ENCODE measurements at regions not wholly inside any gene's neighbourhood (a gene's known extent, or its start where the extent isn't known, plus 50 kb on each side); places are given as distances from the start of the nearest gene placed in this dataset.
"Not testable (repeated sequence)": the region's sequence is repeated elsewhere in the genome, so short reads cannot be mapped to it uniquely, and the experiment has no call there.

GRCh38 chrX:77118686-77119085 lies 328.5 kb upstream of the FGF16 start:
- H3K27me3 ChIP-seq (ENCODE audit: control insufficient read depth in 5 of 5, insufficient read depth in 4 of 5, low read length in 5 of 5): peaks cover 0 to 6% (median 4%) of the 10 kb centered on the region in 5 donors
- no peaks in the 10 kb centered on the region for H3K36me3 ChIP-seq (ENCODE audit: control insufficient read depth in 5 of 5, insufficient read depth in 5 of 5, low read length in 5 of 5)
- H3K9ac ChIP-seq (ENCODE audit: low read length in 5 of 5): no peak overlapping the region
- no peak overlapping the region for H3K4me3 ChIP-seq (ENCODE audit: low read depth in 1 of 5, low read length in 5 of 5)
- peaks cover 0 to 4% (median 0%) of the 10 kb centered on the region in 5 donors for H3K9me3 ChIP-seq (ENCODE audit: control insufficient read depth in 5 of 5, low read length in 5 of 5)
- no peaks in the 10 kb centered on the region for H3K4me1 ChIP-seq (ENCODE audit: control insufficient read depth in 5 of 5, insufficient read depth in 5 of 5, low read length in 5 of 5)
- H3K27ac ChIP-seq (ENCODE audit: low read depth, low read length): no peak overlapping the region

GRCh38 chrX:77119706-77120105 lies 327.5 kb upstream of the FGF16 start:
- Histone ChIP-seq H3K9me3 (ENCODE audit: control insufficient read depth in 5 of 5, low read length in 5 of 5) (peaks cover 0 to 4% (median 0%) of the 10 kb centered on the region in 5 donors), H3K27ac (ENCODE audit: low read depth, low read length) (no peak overlapping the region), H3K9ac (ENCODE audit: low read length in 5 of 5) (no peak overlapping the region), H3K36me3 (ENCODE audit: control insufficient read depth in 5 of 5, insufficient read depth in 5 of 5, low read length in 5 of 5) (no peaks in the 10 kb centered on the region), H3K4me1 (ENCODE audit: control insufficient read depth in 5 of 5, insufficient read depth in 5 of 5, low read length in 5 of 5) (no peaks in the 10 kb centered on the region), H3K27me3 (ENCODE audit: control insufficient read depth in 5 of 5, insufficient read depth in 4 of 5, low read length in 5 of 5) (peaks cover 0 to 6% (median 4%) of the 10 kb centered on the region in 5 donors), H3K4me3 (ENCODE audit: low read depth in 1 of 5, low read length in 5 of 5) (no peak overlapping the region)

GRCh38 chrX:77123917-77124316 lies 323.3 kb upstream of the FGF16 start:
- not testable (repeated sequence) for H3K27me3 ChIP-seq (ENCODE audit: control insufficient read depth in 5 of 5, insufficient read depth in 4 of 5, low read length in 5 of 5); H3K9me3 ChIP-seq (ENCODE audit: control insufficient read depth in 5 of 5, low read length in 5 of 5); H3K36me3 ChIP-seq (ENCODE audit: control insufficient read depth in 5 of 5, insufficient read depth in 5 of 5, low read length in 5 of 5); H3K27ac ChIP-seq (ENCODE audit: low read depth, low read length); H3K9ac ChIP-seq (ENCODE audit: low read length in 5 of 5); H3K4me1 ChIP-seq (ENCODE audit: control insufficient read depth in 5 of 5, insufficient read depth in 5 of 5, low read length in 5 of 5); H3K4me3 ChIP-seq (ENCODE audit: low read depth in 1 of 5, low read length in 5 of 5)

- not testable (repeated sequence) for H3K4me1 ChIP-seq (ENCODE audit: control insufficient read depth in 5 of 5, insufficient read depth in 5 of 5, low read length in 5 of 5); H3K36me3 ChIP-seq (ENCODE audit: control insufficient read depth in 5 of 5, insufficient read depth in 5 of 5, low read length in 5 of 5); H3K9ac ChIP-seq (ENCODE audit: low read length in 5 of 5); H3K27me3 ChIP-seq (ENCODE audit: control insufficient read depth in 5 of 5, insufficient read depth in 4 of 5, low read length in 5 of 5); H3K27ac ChIP-seq (ENCODE audit: low read depth, low read length); H3K9me3 ChIP-seq (ENCODE audit: control insufficient read depth in 5 of 5, low read length in 5 of 5); H3K4me3 ChIP-seq (ENCODE audit: low read depth in 1 of 5, low read length in 5 of 5)
These were observed 319.6 kb upstream of the FGF16 start for GRCh38 chrX:77127571-77127970.

- no peaks in the 10 kb centered on the region for H3K36me3 ChIP-seq (ENCODE audit: control insufficient read depth in 5 of 5, insufficient read depth in 5 of 5, low read length in 5 of 5)
- no peaks in the 10 kb centered on the region for H3K4me1 ChIP-seq (ENCODE audit: control insufficient read depth in 5 of 5, insufficient read depth in 5 of 5, low read length in 5 of 5)
- H3K9me3 ChIP-seq (ENCODE audit: control insufficient read depth in 5 of 5, low read length in 5 of 5): peaks cover 0 to 11% (median 0%) of the 10 kb centered on the region in 5 donors
- no peak overlapping the region for H3K27ac ChIP-seq (ENCODE audit: low read depth, low read length)
- no peak overlapping the region for H3K4me3 ChIP-seq (ENCODE audit: low read depth in 1 of 5, low read length in 5 of 5)
- no peak overlapping the region for H3K9ac ChIP-seq (ENCODE audit: low read length in 5 of 5)
- H3K27me3 ChIP-seq (ENCODE audit: control insufficient read depth in 5 of 5, insufficient read depth in 4 of 5, low read length in 5 of 5): peaks cover 0 to 6% (median 4%) of the 10 kb centered on the region in 5 donors
These were observed 303.3 kb upstream of the FGF16 start for GRCh38 chrX:77143907-77144306.

- Histone ChIP-seq H3K4me3 (ENCODE audit: low read depth in 1 of 5, low read length in 5 of 5) (no peak overlapping the region), H3K9me3 (ENCODE audit: control insufficient read depth in 5 of 5, low read length in 5 of 5) (peaks cover 0 to 18% (median 3%) of the 10 kb centered on the region in 5 donors), H3K27me3 (ENCODE audit: control insufficient read depth in 5 of 5, insufficient read depth in 4 of 5, low read length in 5 of 5) (peaks cover 0 to 4% (median 0%) of the 10 kb centered on the region in 5 donors), H3K4me1 (ENCODE audit: control insufficient read depth in 5 of 5, insufficient read depth in 5 of 5, low read length in 5 of 5) (no peaks in the 10 kb centered on the region), H3K27ac (ENCODE audit: low read depth, low read length) (no peak overlapping the region), H3K36me3 (ENCODE audit: control insufficient read depth in 5 of 5, insufficient read depth in 5 of 5, low read length in 5 of 5) (no peaks in the 10 kb centered on the region), H3K9ac (ENCODE audit: low read length in 5 of 5) (no peak overlapping the region)
These were observed 286.9 kb upstream of the FGF16 start for GRCh38 chrX:77160301-77160700.

- Histone ChIP-seq H3K9me3 (ENCODE audit: control insufficient read depth in 5 of 5, low read length in 5 of 5) (peaks cover 0 to 14% (median 3%) of the 10 kb centered on the region in 5 donors), H3K27me3 (ENCODE audit: control insufficient read depth in 5 of 5, insufficient read depth in 4 of 5, low read length in 5 of 5) (peaks cover 0 to 4% (median 0%) of the 10 kb centered on the region in 5 donors), H3K27ac (ENCODE audit: low read depth, low read length) (no peak overlapping the region)
These were observed 284.4 kb upstream of the FGF16 start for GRCh38 chrX:77162777-77163176.

GRCh38 chrX:77167993-77168392 lies 279.2 kb upstream of the FGF16 start:
- Histone ChIP-seq H3K4me1 (ENCODE audit: control insufficient read depth in 5 of 5, insufficient read depth in 5 of 5, low read length in 5 of 5) (peaks cover 0 to 7% (median 0%) of the 10 kb centered on the region in 5 donors), H3K27me3 (ENCODE audit: control insufficient read depth in 5 of 5, insufficient read depth in 4 of 5, low read length in 5 of 5) (peaks cover 0 to 5% (median 0%) of the 10 kb centered on the region in 5 donors), H3K9me3 (ENCODE audit: control insufficient read depth in 5 of 5, low read length in 5 of 5) (peaks cover 0 to 3% (median 0%) of the 10 kb centered on the region in 5 donors), H3K27ac (ENCODE audit: low read depth, low read length) (no peak overlapping the region), H3K9ac (ENCODE audit: low read length in 5 of 5) (no peak overlapping the region), H3K4me3 (ENCODE audit: low read depth in 1 of 5, low read length in 5 of 5) (no peak overlapping the region), H3K36me3 (ENCODE audit: control insufficient read depth in 5 of 5, insufficient read depth in 5 of 5, low read length in 5 of 5) (no peaks in the 10 kb centered on the region)

More at GRCh38 chrX:77162777-77163176, 284.4 kb upstream of the FGF16 start:
- no peaks in the 10 kb centered on the region for H3K36me3 ChIP-seq (ENCODE audit: control insufficient read depth in 5 of 5, insufficient read depth in 5 of 5, low read length in 5 of 5)
- H3K9ac ChIP-seq (ENCODE audit: low read length in 5 of 5): no peak overlapping the region
- H3K4me3 ChIP-seq (ENCODE audit: low read depth in 1 of 5, low read length in 5 of 5): no peak overlapping the region
- H3K4me1 ChIP-seq (ENCODE audit: control insufficient read depth in 5 of 5, insufficient read depth in 5 of 5, low read length in 5 of 5): no peaks in the 10 kb centered on the region

GRCh38 chrX:77174680-77175519 lies 272.3 kb upstream of the FGF16 start:
- no peaks in the 10 kb centered on the region for H3K9me3 ChIP-seq (ENCODE audit: control insufficient read depth in 5 of 5, low read length in 5 of 5)
- H3K4me3 ChIP-seq (ENCODE audit: low read depth in 1 of 5, low read length in 5 of 5): no peak overlapping the region
- no peaks in the 10 kb centered on the region for H3K36me3 ChIP-seq (ENCODE audit: control insufficient read depth in 5 of 5, insufficient read depth in 5 of 5, low read length in 5 of 5)
- H3K9ac ChIP-seq (ENCODE audit: low read length in 5 of 5): no peak overlapping the region
- H3K27me3 ChIP-seq (ENCODE audit: control insufficient read depth in 5 of 5, insufficient read depth in 4 of 5, low read length in 5 of 5): no peaks in the 10 kb centered on the region
- H3K27ac ChIP-seq (ENCODE audit: low read depth, low read length): no peak overlapping the region
- H3K4me1 ChIP-seq (ENCODE audit: control insufficient read depth in 5 of 5, insufficient read depth in 5 of 5, low read length in 5 of 5): peaks cover 0 to 5% (median 0%) of the 10 kb centered on the region in 5 donors

GRCh38 chrX:77200663-77201062 lies 246.5 kb upstream of the FGF16 start:
- H3K9me3 ChIP-seq (ENCODE audit: control insufficient read depth in 5 of 5, low read length in 5 of 5): peaks cover 0 to 11% (median 2%) of the 10 kb centered on the region in 5 donors
- no peak overlapping the region for H3K4me3 ChIP-seq (ENCODE audit: low read depth in 1 of 5, low read length in 5 of 5)
- no peaks in the 10 kb centered on the region for H3K4me1 ChIP-seq (ENCODE audit: control insufficient read depth in 5 of 5, insufficient read depth in 5 of 5, low read length in 5 of 5)
- H3K27me3 ChIP-seq (ENCODE audit: control insufficient read depth in 5 of 5, insufficient read depth in 4 of 5, low read length in 5 of 5): peaks cover 0 to 6% (median 0%) of the 10 kb centered on the region in 5 donors
- no peak overlapping the region for H3K27ac ChIP-seq (ENCODE audit: low read depth, low read length)
- no peak overlapping the region for H3K9ac ChIP-seq (ENCODE audit: low read length in 5 of 5)
- H3K36me3 ChIP-seq (ENCODE audit: control insufficient read depth in 5 of 5, insufficient read depth in 5 of 5, low read length in 5 of 5): no peaks in the 10 kb centered on the region
